GM10248 (cell line): ENCODE measurements at regions not wholly inside any gene's neighbourhood (a gene's known extent, or its start where the extent isn't known, plus 50 kb on each side); places are given as distances from the start of the nearest gene placed in this dataset.

Experiments used
- CTCF ChIA-PET: fragments of 300-600 bp; sonication (Branson Sonifier 250); formaldehyde crosslinking; extraction: SDS; loops from one replicate; lab custom pipeline; 2021; ENCODE audit warnings: antibody characterized with exemption; lab: Yijun Ruan, JAX
- POLR2A ChIA-PET: fragments of 350-650 bp; sonication (Branson Sonifier 250); formaldehyde crosslinking; extraction: SDS; loops from one replicate; lab custom pipeline; 2020; ENCODE audit warnings: antibody characterized with exemption; lab: Yijun Ruan, JAX
- DNase-seq: peaks from one replicate; pipeline ENCODE4 v3.0.0; 2012; ENCODE audit errors: extremely low spot score
- TF ChIP-seq, protein P1 (sequence below): IDR thresholded peaks from 2 replicates; pipeline ENCODE4 v1.5.1; 2012; ENCODE audit warnings: mild to moderate bottlenecking, low read depth; ENCODE audit errors: extremely low read depth, missing control alignments, control extremely low read depth

DNA sequence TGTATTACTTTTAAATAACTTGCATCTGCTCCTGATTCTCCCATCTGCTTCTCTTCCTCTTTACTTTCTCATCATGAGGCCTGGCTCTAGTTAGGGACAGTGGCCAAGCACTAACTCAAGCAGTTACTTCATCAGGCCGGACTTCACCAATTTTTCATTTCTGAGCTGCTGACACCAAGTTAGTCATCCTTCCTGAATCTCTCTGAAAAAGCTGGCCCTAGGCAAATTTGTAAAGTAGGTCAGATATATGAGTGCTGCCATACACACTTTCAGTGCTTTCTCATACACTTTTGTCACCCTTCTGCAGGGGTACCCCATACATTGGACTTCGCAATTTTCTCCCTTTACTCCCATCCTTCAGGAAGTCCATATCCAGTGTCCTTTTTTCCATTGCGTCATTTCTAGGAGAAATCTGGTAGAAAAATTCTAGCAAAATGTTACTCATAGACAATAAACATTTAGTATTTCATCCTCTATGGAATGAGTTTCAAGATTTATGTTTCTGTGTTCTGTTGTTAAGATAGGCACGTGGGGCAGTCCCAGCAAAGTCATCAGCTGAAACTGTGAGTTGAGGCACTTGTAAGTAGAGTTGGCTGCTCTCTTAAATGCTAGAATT is 276.8 kb upstream of the TMPO start:
- CTCF ChIA-PET = no interaction called here
- POLR2A ChIA-PET = no interaction called here
- no peak for DNase-seq
- TF ChIP-seq, protein P1, sequence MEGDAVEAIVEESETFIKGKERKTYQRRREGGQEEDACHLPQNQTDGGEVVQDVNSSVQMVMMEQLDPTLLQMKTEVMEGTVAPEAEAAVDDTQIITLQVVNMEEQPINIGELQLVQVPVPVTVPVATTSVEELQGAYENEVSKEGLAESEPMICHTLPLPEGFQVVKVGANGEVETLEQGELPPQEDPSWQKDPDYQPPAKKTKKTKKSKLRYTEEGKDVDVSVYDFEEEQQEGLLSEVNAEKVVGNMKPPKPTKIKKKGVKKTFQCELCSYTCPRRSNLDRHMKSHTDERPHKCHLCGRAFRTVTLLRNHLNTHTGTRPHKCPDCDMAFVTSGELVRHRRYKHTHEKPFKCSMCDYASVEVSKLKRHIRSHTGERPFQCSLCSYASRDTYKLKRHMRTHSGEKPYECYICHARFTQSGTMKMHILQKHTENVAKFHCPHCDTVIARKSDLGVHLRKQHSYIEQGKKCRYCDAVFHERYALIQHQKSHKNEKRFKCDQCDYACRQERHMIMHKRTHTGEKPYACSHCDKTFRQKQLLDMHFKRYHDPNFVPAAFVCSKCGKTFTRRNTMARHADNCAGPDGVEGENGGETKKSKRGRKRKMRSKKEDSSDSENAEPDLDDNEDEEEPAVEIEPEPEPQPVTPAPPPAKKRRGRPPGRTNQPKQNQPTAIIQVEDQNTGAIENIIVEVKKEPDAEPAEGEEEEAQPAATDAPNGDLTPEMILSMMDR = no peak

DNA sequence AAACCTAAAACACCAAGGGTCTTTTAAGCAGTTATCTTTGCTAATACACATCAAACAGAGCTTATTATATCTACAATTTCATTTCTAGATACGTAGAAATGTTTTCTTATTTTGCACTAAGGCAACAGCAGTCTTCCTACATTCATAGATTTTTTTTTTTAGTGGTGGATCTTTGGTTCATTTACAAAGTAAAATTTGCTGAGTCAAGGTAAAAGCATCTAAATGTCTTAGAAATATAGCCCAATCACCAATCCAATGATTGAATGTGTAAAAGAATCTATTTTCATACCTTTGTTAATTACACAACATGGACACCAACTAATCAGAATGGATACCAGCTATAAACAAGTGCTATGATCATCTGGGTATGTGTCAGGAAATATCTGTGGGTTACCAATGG is 272.2 kb upstream of the TMPO start:
- ChIA-PET CTCF (interaction anchor here (1.6 kb wide), 1 partner anchor 22 kb away, joined by 3 read pairs; no protein-coding TSS in a partner anchor), POLR2A (no interaction called here)
- DNase-seq = no peak

DNA sequence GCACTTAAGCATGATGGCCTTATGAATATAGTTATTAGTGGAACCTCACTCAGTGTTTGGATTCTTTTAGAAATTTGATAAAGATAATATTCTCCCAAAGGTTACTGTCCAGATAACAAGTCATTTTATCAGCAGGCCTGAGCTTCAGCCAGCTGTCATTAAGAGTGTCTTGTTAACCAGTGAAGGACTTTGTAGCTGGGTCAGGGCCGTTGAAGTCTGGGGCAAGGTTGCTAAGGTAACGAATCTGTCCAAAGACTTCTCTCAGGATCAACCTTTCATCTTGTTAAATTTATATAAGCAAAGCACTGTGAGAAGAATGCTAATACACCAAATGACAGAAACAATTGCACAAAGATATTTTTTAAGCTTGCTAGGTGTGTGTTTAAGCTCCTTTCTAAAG is 271.3 kb upstream of the TMPO start:
- no peak for DNase-seq
- TF ChIP-seq, protein P1 = no peak
- POLR2A ChIA-PET = no interaction called here
- CTCF ChIA-PET = interaction anchor here (0.8 to 1.6 kb wide), 3 partner anchors 9 to 21 kb away, joined by 3 to 4 read pairs (median 3); no protein-coding TSS in a partner anchor

More for the DNA sequence above, 272.2 kb upstream of the TMPO start:
- TF ChIP-seq, protein P1 = no peak

DNA sequence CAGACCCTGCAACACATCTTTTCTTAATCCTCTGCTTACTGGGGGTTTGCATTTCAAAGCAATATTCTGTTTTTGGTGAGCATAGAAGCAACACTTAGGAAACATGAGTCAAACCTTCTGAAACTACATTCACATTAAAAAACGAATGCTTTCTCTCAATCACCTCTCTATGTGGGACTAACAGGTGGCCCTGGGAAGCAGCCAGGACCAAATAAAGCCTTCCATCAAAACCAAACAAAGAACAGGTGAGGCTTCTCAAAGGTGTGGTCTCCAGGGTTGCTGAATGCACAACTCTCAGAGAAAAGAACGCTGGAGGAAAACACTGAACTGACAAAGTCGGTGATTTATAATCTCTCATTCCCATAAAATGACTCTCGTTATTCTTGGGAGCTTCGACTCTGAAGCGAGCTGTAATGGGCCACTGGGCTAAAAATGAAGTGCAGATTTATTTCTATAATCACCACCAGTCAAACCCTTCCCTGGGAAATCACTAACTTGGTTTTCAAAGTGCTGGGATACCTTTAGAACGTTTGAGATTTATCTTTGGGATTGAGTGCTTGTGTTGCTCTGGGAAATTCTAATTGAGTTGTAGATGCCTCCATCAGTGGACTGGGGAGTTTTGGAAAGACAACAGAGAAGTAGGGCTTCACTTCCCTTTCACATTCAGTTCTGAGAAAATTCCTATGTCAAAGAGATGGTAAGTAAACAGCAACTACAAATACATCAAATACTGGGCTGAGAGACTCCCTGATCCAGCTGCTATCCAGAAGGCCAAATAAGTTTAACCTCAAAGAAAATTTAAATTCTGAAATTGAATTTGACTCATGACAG is 262.0 kb upstream of the TMPO start:
- ChIA-PET CTCF (no interaction called here), POLR2A (no interaction called here)
- TF ChIP-seq, protein P1 = no peak
- no peak for DNase-seq

DNA sequence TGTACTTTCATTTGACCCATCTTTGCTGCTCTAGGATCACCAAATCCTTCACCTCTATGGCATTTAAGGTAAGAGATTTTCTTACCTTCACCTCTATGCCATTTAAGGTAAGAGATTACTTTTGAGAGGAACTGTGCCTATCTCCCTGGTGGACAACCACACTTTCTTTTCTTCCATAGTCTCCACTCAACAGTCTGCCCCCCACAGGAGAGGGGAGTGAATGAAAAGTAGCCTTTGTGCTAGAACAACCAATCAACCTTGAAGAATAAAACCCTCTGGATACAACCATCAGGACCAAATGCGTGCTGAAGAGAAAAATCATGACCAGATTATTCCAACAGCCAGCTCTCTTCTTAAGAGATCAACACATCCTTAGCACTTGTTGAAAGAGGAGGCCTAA is 258.6 kb upstream of the TMPO start:
- CTCF ChIA-PET = no interaction called here
- TF ChIP-seq, protein P1 = no peak
- POLR2A ChIA-PET = no interaction called here
- no peak for DNase-seq

DNA sequence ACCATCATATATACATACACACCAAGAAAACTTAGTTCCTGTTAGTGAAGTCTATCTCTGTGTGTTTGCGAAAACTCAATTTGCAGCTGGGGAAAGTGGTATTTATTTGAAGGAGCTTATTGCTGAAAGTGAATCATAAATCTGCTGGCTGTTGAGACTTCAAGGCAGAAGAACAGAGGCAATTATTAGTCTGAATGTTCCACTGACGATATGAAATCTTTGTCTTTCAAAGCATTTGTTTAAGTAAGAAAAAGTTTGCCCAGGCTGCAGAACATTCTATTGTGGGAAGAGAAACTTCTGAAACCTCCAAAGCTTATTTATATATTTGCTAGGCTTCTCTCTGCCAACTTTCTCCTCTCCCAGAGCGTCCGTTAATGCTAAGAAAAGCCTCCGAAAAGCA is 255.7 kb upstream of the TMPO start:
- ChIA-PET CTCF (interaction anchor here (1.2 kb wide), 1 partner anchor 25 kb away, joined by 3 read pairs; no protein-coding TSS in a partner anchor), POLR2A (no interaction called here)
- no peak for DNase-seq
- TF ChIP-seq, protein P1 = no peak
